Hepatocyte (in vitro differentiated cells): ENCODE measurements at regions not wholly inside any gene's neighbourhood (a gene's known extent, or its start where the extent isn't known, plus 50 kb on each side); places are given as distances from the start of the nearest gene placed in this dataset.
A peak's percentile ranks its signal among the peaks of the same experiment; 100 is the strongest.

ENCODE experiments used
- DNase-seq: peaks from one replicate; pipeline ENCODE4 v3.0.0-alpha.2; 2016; ENCODE audit warnings: low spot score
- H2AFZ ChIP-seq: fragments of 200-600 bp; sonication (generic); 2 replicates; pipeline ENCODE4 v1.6.0; 2016; ENCODE audit warnings: antibody characterized with exemption, mild to moderate bottlenecking
- H3K27ac ChIP-seq: fragments of 200-600 bp; sonication (generic); 2 replicates; pipeline ENCODE4 v1.5.1; 2016; ENCODE audit warnings: mild to moderate bottlenecking
- H3K27me3 ChIP-seq: fragments of 200-600 bp; sonication (generic); 2 replicates; pipeline ENCODE4 v1.6.1; 2016
- H3K36me3 ChIP-seq: fragments of 200-600 bp; sonication (generic); replicated peaks from 2 replicates; pipeline ENCODE4 v1.5.1; 2016; ENCODE audit warnings: low read depth; ENCODE audit not compliant: insufficient read depth
- H3K4me1 ChIP-seq: fragments of 200-600 bp; sonication (generic); 2 replicates; pipeline ENCODE4 v1.5.1; 2016; ENCODE audit warnings: mild to moderate bottlenecking, moderate library complexity; ENCODE audit not compliant: insufficient read depth
- H3K4me2 ChIP-seq: fragments of 200-600 bp; sonication (generic); 2 replicates; pipeline ENCODE4 v1.6.0; 2016
- H3K4me3 ChIP-seq: fragments of 200-600 bp; sonication (generic); 2 replicates; pipeline ENCODE4 v1.5.1; 2016; ENCODE audit warnings: mild to moderate bottlenecking
- H3K79me2 ChIP-seq: fragments of 200-600 bp; sonication (generic); 2 replicates; pipeline ENCODE4 v1.6.0; 2017; ENCODE audit warnings: mild to moderate bottlenecking
- H3K9me2 ChIP-seq: fragments of 200-600 bp; sonication (generic); replicated peaks from 2 replicates; pipeline ENCODE4 v1.6.0; 2017; ENCODE audit warnings: mild to moderate bottlenecking; ENCODE audit not compliant: insufficient read depth
- H3K9me3 ChIP-seq: fragments of 200-600 bp; sonication (generic); 2 replicates; pipeline ENCODE4 v1.5.1; 2016; ENCODE audit warnings: low read depth, mild to moderate bottlenecking
- H4K20me1 ChIP-seq: fragments of 200-600 bp; sonication (generic); 2 replicates; pipeline ENCODE4 v1.6.0; 2016; ENCODE audit warnings: mild to moderate bottlenecking; ENCODE audit not compliant: insufficient read depth, poor library complexity, severe bottlenecking
- EZH2 ChIP-seq: fragments of 200-600 bp; sonication (generic); IDR thresholded peaks from 2 replicates; pipeline ENCODE4 v1.6.1; 2016; ENCODE audit warnings: antibody characterized with exemption, mild to moderate bottlenecking, borderline replicate concordance
- EZH2phosphoT487 ChIP-seq: fragments of 200-600 bp; sonication (generic); IDR thresholded peaks from one replicate; pipeline ENCODE4 v1.6.1; 2018; ENCODE audit warnings: antibody characterized with exemption, mild to moderate bottlenecking, low read depth, moderate library complexity; ENCODE audit not compliant: unreplicated experiment, severe bottlenecking
- WGBS: methylation state at CpG from one replicate; pipeline ENCODE4 v1.1.6; 2016; ENCODE audit warnings: low lambda C conversion rate; ENCODE audit errors: missing lambda C conversion rate; 5-methylcytosine and 5-hydroxymethylcytosine counted together
- TF ChIP-seq, protein P1 (sequence below): fragments of 200-600 bp; sonication (generic); IDR thresholded peaks from 2 replicates; pipeline ENCODE4 v1.5.1; 2016; ENCODE audit warnings: antibody characterized with exemption, mild to moderate bottlenecking; ENCODE audit not compliant: poor library complexity

DNA sequence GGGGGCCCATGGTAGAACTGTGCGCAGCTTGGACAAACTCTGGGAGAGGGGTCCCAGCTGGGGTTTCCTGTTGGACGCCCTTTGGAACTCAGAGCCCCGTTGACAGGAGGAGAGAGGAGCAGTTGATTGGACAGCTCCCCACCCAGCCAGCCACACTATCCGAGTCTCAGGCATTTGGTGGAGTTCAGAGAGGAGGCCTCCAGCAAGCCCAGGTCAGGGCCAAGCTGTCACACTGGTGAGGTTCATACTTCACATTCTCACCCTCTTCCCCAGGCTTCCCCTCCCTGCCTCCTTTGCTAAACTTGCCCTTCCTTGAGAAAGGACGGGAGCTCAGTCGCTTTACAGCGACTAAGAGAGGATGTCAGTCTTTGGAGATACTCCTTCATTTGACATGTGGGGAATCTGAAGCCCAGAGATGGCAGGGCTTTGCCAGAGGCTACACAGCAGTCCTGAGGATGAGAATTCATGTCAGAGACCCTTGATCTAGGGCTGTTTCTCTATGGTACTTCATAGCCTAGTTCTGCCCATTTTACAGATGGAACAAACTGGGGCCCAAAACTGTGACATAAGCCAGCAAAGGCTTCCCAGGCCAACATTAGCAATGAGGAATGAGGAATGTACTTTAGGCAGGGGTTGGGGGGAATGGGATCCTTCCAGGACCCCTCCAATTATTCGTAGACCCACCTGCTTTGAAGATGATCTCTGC, 142.2 kb downstream of the SMAD6 start:
- WGBS: 83% methylated on average over 8 of the region's 8 CpGs
- peak overlapping the region; percentile 98 for H3K27ac ChIP-seq
- H3K4me3 ChIP-seq: no peak overlapping the region
- H3K9me3 ChIP-seq: no peaks in the 10 kb centered on the region
- H4K20me1 ChIP-seq: no peaks in the 10 kb centered on the region
- H3K79me2 ChIP-seq: peaks cover 8% of the 10 kb centered on the region
- no peaks in the 10 kb centered on the region for H3K36me3 ChIP-seq
- H3K9me2 ChIP-seq: no peaks in the 10 kb centered on the region
- H2AFZ ChIP-seq: no peak overlapping the region
- TF ChIP-seq, protein P1, sequence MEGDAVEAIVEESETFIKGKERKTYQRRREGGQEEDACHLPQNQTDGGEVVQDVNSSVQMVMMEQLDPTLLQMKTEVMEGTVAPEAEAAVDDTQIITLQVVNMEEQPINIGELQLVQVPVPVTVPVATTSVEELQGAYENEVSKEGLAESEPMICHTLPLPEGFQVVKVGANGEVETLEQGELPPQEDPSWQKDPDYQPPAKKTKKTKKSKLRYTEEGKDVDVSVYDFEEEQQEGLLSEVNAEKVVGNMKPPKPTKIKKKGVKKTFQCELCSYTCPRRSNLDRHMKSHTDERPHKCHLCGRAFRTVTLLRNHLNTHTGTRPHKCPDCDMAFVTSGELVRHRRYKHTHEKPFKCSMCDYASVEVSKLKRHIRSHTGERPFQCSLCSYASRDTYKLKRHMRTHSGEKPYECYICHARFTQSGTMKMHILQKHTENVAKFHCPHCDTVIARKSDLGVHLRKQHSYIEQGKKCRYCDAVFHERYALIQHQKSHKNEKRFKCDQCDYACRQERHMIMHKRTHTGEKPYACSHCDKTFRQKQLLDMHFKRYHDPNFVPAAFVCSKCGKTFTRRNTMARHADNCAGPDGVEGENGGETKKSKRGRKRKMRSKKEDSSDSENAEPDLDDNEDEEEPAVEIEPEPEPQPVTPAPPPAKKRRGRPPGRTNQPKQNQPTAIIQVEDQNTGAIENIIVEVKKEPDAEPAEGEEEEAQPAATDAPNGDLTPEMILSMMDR: no peak
- no peak for TF ChIP-seq EZH2
- TF ChIP-seq EZH2phosphoT487: no peak
- H3K27me3 ChIP-seq: no peaks in the 10 kb centered on the region
- no peak for DNase-seq
- peak overlapping the region; percentile 75 for H3K4me2 ChIP-seq
- peaks cover 35% of the 10 kb centered on the region for H3K4me1 ChIP-seq

DNA sequence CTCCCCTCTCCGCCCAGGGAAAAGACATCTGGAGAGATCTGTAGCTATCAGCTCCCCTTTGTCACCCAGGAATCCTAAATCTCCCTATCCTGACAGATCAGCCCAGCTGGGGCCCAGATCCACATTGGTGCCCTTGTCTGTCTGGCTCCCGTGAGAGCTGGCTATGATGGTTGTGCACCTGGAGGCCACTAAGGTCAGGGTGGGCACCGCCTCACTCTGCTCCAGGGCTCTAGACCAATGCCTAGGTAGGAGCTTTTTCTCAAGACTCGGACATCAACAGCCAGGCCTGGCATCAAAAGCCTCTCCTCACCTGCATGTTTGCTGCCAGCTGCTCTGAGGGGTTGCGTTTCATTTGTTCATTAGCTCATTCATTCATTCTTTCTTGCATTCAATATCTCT, 142.7 kb downstream of the SMAD6 start:
- no peaks in the 10 kb centered on the region for H4K20me1 ChIP-seq
- no peaks in the 10 kb centered on the region for H3K36me3 ChIP-seq
- DNase-seq: no peak
- TF ChIP-seq EZH2: no peak
- no peak for TF ChIP-seq EZH2phosphoT487
- TF ChIP-seq, protein P1: no peak
- no peak overlapping the region for H3K4me3 ChIP-seq
- H3K9me2 ChIP-seq: no peaks in the 10 kb centered on the region
- no peaks in the 10 kb centered on the region for H3K9me3 ChIP-seq
- 92% methylated on average over 5 of the region's 5 CpGs for WGBS
- no peak overlapping the region for H3K27ac ChIP-seq
- no peak overlapping the region for H3K4me2 ChIP-seq
- H2AFZ ChIP-seq: no peak overlapping the region
- H3K27me3 ChIP-seq: no peaks in the 10 kb centered on the region
- H3K79me2 ChIP-seq: peaks cover 8% of the 10 kb centered on the region
- peaks cover 39% of the 10 kb centered on the region for H3K4me1 ChIP-seq

DNA sequence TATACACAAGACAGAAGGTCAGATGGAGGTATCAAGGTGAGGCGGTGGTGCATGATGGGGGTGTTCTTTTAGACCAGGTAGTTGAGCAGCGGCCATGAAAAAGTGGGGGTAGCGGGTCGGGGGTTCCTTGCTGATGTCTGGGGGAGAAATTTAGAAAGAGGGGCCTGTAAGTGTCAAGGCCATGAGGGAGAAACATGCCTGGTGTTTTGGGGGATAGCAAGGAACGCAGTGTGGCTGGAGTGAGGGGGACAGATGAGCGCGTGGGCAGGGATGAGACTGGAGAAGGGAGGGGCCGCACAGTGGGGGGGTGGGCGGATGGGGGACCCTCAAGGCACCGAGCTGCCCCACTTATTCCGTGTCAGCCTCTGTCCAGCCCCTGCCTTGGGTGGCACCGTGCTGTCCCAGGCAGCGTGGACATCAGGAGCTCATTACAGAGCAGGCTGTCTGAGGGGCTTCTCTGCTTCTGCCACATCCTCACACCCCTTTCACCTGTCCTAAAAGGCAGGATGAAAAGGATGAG, 143.3 kb downstream of the SMAD6 start:
- no peak for DNase-seq
- TF ChIP-seq EZH2phosphoT487: no peak
- TF ChIP-seq, protein P1: no peak
- no peak for TF ChIP-seq EZH2
- H3K79me2 ChIP-seq: peaks cover 8% of the 10 kb centered on the region
- H2AFZ ChIP-seq: no peak overlapping the region
- H3K9me2 ChIP-seq: no peaks in the 10 kb centered on the region
- H3K27ac ChIP-seq: peak overlapping the region; percentile 45
- H3K4me3 ChIP-seq: no peak overlapping the region
- no peaks in the 10 kb centered on the region for H4K20me1 ChIP-seq
- no peaks in the 10 kb centered on the region for H3K9me3 ChIP-seq
- WGBS: 94% methylated on average over 10 of the region's 13 CpGs
- H3K4me2 ChIP-seq: no peak overlapping the region
- no peaks in the 10 kb centered on the region for H3K36me3 ChIP-seq
- peaks cover 45% of the 10 kb centered on the region for H3K4me1 ChIP-seq
- no peaks in the 10 kb centered on the region for H3K27me3 ChIP-seq
